GM19452 (cell line): ENCODE measurements at regions not wholly inside any gene's neighbourhood (a gene's known extent, or its start where the extent isn't known, plus 50 kb on each side); places are given as distances from the start of the nearest gene placed in this dataset.

Source experiments
- ATAC-seq: cut with Tn5 transposase; IDR thresholded peaks from one replicate; pipeline ENCODE4 v1.9.1; 2021; ENCODE audit not compliant: unreplicated experiment

- no peak for ATAC-seq
These were observed 142.8 kb downstream of the DACT1 start for GRCh38 chr14:58780605-58781004.

- no peak for ATAC-seq
These were observed 144.2 kb downstream of the DACT1 start for GRCh38 chr14:58782011-58782410.

DNA sequence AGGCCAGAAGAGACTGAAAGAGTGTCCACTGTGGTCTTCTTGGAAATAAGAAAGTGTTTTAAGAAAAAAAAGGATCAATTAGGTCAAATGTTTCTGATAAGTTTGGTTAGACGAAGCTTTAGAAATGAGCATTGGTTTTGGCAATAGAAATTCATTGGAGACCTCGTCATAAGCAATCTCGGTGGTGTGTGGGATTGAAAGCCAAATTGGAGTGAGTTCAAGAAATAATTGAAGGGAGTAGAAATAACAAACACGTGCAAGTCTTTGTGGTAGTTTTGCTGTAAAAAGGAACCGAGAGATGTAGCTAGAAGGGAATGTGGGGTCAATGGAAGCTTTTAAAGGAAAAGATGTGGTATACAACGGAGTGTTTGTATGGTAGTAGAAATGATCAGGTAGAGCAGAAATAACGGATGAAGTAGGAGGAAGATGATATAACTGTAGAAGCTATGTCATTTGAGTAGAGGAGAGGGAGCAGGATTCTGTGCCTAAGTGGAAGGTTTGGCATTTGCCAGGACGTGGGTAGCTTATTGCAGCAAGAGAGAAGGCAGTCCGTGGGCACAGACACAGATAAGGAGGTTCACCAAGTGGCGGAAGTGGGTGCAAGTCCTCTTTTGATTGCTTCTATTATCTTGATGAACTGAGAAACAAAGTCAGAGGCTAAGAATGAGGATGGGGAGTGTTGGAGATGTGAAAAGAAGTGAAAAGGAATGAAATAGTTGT is 146.2 kb downstream of the DACT1 start:
- ATAC-seq, result no peak

DNA sequence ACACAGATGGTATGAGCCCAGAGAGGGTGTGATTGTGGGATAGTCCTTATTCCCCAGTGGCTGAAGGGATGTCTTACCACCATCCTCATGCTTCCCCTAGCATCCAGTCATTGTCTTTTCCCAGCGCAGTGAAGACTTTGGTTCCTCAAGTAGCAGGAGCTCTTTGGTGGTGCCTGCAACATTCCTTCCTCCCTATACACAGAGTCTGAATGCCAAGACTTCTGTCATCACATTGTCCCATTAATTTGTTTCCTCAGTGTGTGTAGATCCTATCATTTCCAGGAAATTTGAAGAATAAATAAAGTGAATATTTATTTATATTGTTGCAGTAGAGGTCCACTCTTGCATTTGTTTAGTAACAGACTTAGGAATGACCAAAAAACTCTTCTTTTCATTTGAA is 147.2 kb downstream of the DACT1 start:
- no peak for ATAC-seq

GRCh38 chr14:58785701-58786100 is 147.9 kb downstream of the DACT1 start:
- ATAC-seq, result no peak

GRCh38 chr14:58787592-58787991 is 149.8 kb downstream of the DACT1 start:
- no peak for ATAC-seq

GRCh38 chr14:58788655-58789503 is 151.1 kb downstream of the DACT1 start:
- no peak for ATAC-seq

DNA sequence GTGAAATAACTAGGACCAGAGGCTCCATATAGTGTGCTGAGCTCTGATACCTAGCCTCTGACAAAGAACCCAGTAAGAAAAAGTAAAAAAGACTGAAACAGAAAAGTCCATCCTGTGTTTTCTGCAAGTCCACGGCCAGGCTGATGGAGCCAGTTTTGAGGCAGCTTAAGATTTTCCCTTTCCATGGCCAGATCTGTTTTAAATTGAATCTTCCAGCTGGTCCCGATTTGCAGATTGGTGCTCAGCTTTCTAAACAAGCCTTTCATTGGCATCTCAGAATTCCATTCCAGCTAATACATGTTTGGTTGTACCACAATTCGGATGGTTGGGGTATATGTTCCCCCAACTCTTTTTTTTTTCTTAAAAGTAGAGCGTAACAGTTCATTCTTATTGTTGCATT is 152.0 kb downstream of the DACT1 start:
- no peak for ATAC-seq

GRCh38 chr14:58792416-58792815 is 154.7 kb downstream of the DACT1 start:
- no peak for ATAC-seq

- no peak for ATAC-seq
These were observed 155.5 kb downstream of the DACT1 start for GRCh38 chr14:58793131-58793740.

DNA sequence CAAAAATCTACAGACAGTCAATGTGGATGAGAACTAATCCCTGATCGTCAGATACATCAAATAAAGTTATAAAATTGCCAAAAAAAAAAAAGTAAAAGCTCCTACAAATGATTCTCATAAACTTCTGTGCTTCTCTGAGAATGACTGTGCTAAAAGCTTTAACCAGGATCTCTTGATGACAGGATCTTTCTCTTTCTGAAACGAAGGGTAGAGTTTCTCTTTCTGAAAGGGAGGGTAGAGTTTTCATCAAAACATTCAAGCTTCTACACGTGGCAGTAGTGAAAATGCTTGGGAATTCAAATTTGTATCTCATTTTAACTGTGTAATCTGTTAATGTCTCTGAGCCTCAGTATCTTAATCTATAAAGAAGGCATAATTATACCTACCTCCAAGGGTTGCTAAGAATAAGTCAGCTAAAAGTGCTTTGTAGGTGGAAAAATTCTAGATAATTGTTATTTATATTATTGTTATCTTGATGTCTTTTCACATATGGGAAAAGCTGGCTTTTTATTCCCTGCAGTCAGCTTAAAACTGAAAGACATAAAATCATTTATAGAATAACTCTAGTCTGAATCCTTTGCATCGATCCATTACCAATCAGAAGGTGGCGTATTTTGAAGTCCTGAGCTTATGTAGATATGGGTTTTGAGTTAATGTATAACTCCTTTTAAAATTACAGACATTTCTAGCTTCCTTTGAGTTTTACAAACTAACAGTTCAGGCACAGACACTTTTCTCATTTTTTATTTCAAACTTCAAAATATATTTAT is 157.4 kb downstream of the DACT1 start:
- no peak for ATAC-seq

- ATAC-seq, result no peak
These were observed 158.7 kb downstream of the DACT1 start for GRCh38 chr14:58796242-58797009.

DNA sequence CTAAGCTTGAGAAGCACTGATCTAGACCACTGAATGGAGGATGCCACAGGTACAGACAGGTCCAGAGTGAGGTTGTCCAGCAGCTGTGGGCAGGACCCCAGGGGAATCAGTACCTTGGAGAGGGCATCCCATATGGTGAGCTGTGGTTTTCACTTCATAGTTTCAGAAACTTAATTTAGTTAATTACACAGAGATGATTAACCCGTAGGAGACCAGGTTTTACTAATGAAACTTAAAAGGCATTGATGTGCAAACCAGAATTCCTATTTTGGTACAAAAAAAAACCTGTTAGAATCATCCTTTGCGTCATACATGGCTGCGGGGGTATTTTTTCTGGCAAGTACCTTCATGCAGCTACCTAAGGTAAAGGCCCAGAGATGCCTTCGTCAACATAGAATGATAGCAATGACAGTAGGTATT is 159.3 kb downstream of the DACT1 start:
- ATAC-seq, result peak; percentile 88

DNA sequence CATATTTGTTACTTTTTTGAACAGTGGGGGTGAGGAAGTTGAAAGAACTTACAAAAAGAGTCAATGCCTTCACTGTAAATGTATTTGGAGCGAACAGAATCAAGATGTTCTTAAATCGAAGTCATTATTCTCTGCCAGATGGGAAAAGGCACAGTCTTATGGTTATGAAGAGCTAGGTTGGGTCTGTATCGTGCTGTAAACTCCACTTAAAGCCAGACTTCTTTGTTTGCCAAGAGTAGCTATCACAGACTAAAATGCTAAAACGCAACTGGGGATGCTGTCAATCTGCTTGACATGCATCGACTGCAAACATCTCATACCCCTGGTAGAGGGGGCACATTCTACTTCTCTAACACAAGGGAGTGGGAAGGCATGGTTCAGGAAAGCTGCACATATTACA is 160.4 kb downstream of the DACT1 start:
- no peak for ATAC-seq

DNA sequence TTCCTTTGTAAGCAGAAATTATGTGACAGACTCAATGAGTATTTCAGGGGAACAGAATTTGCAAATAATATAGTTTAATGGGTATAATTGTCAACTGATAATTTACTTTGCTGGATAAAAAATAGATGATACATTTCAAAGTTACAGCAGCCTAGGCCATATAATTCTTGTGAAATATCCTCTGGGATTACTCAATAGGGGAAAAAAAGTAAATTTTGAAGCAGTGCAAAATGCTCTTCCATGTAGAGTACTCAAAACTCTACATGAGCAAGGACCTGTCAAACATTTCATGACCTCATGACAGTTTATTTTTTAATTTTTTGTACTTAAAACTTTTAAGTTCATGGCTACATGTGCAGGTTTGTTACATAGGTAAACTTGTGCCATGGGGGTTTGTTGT is 163.3 kb downstream of the DACT1 start:
- no peak for ATAC-seq

DNA sequence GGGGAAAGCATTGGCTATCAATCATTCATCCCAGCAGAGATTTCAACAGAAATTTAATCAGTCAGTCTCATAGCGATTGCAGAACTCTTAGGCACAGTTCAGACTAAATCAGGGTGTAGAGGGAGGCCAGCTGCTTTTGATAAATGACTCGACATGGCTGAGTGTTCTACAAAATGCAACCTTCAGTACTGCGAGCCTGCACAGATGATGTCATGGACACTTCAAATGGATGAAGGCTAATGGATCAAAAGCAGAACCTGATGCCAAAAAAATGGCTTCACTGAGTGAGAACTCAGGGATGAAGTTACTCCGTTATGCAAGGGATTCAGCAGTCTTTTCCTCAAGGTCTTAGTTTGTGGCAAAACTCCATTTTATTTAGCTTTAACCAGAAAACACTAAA is 167.3 kb downstream of the DACT1 start:
- no peak for ATAC-seq

DNA sequence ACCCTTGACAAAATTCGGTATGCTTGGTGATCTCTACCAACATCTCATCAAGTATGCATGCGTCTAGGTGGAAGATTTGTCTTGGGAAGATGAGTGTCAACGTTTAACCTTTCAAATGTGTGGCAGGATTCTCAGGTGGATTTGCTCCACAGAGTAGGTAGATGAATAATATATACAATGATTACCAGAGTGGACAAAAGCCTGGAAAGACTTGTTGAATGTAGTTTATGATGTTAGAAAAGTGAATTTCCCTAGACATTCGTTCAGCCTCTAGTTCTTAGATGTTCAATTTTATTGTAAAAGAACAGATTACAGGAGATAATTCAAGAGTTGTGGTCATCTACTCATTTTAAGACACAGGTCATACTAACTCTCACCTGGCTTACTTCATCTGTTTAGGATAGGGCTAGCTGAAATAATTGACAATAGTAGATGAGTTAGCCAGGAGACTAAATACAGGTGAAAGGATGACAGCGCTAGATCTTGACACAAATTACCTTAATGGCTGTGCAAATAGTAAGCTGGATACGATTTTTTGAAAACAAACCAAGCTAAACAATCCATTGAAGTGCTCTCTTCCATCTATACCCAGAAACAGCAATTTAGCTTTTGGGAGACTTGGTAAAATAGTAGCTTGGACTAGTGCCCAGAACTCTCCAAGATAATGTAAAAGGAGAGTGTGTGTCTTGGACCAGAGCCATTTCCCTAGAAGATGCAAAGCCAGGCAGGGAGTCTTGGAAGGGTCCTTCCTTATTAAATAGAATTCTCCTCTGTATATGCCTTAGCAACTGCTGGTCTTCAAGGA is 168.0 kb downstream of the DACT1 start:
- no peak for ATAC-seq

- no peak for ATAC-seq
These were observed 169.4 kb downstream of the DACT1 start for GRCh38 chr14:58807191-58807590.

DNA sequence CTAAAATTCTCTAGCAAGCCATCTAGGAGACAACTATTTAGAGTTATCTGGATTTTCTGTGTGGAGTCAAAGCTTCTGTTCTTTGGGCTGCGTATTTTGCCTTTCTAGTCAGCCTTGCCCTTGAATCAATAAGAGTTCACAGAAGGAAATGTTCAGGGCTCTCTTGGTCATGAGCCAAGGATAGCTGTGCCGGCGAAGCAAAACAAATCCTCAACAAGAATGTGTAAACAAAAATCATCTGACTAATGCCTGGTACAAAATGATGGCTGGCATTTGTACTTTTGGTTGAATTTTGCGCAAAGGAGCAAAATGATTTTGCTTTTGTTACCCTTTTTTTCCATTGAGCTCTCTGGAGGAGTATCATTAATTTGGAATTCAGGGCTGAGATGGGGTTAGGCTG is 171.1 kb downstream of the DACT1 start:
- ATAC-seq, result no peak

GRCh38 chr14:58809520-58809919 is 171.8 kb downstream of the DACT1 start:
- no peak for ATAC-seq
